Activated naive CD4-positive, alpha-beta T cell treated with anti-CD3 and anti-CD28 coated beads, Interleukin-2, amount 50 U/mL, for 24 hours (primary cell): ENCODE measurements at regions not wholly inside any gene's neighbourhood (a gene's known extent, or its start where the extent isn't known, plus 50 kb on each side); places are given as distances from the start of the nearest gene placed in this dataset.
"Not testable (repeated sequence)": the region's sequence is repeated elsewhere in the genome, so short reads cannot be mapped to it uniquely, and the experiment has no call there.

ENCODE experiments used
- H3K27ac Mint-ChIP-seq: one replicate; pipeline ENCODE4 v1.8.0; 2021; ENCODE audit warnings: mild to moderate bottlenecking, mixed read lengths
- H3K27me3 Mint-ChIP-seq: one replicate; pipeline ENCODE4 v1.8.0; 2021; ENCODE audit warnings: mixed read lengths
- H3K36me3 Mint-ChIP-seq: one replicate; pipeline ENCODE4 v1.8.0; 2021; ENCODE audit warnings: mixed read lengths
- H3K4me1 Mint-ChIP-seq: one replicate; pipeline ENCODE4 v1.8.0; 2021; ENCODE audit warnings: mixed read lengths
- H3K4me3 Mint-ChIP-seq: one replicate; pipeline ENCODE4 v1.8.0; 2021; ENCODE audit warnings: mild to moderate bottlenecking, mixed read lengths
- H3K9me3 Mint-ChIP-seq: one replicate; pipeline ENCODE4 v1.8.0; 2021; ENCODE audit warnings: mixed read lengths

DNA sequence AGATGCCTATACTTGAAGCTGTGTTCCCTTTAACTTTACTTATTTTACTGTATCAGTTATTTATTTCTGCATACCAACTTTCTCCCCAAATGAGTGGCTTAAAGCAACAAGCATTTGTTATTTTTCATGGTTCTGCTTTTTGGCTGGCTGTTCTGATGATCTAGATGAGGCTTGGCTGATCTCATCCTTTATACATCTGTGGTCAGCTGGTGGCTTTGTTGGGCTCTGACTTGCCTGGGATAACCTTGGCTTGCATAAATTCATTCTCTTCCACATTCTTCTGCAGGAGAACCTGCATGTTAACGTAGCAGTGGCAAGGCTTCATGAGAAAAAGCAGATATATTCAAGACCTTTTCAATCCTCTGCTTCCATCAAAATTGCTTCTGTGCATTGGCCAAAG lies 1317.6 kb downstream of the ADGRL3 start:
- Mint-ChIP-seq H3K27ac (no peak overlapping the region), H3K4me3 (no peak overlapping the region), H3K36me3 (no peaks in the 10 kb centered on the region), H3K9me3 (peaks cover 10% of the 10 kb centered on the region), H3K4me1 (no peaks in the 10 kb centered on the region), H3K27me3 (no peaks in the 10 kb centered on the region)

GRCh38 chr4:62513306-62513705 lies 1313.2 kb downstream of the ADGRL3 start:
- H3K27me3 Mint-ChIP-seq: no peaks in the 10 kb centered on the region
- H3K36me3 Mint-ChIP-seq: no peaks in the 10 kb centered on the region
- H3K4me3 Mint-ChIP-seq: no peak overlapping the region
- peaks cover 9% of the 10 kb centered on the region for H3K9me3 Mint-ChIP-seq
- no peak overlapping the region for H3K27ac Mint-ChIP-seq
- no peaks in the 10 kb centered on the region for H3K4me1 Mint-ChIP-seq

- Mint-ChIP-seq H3K4me3 (no peak overlapping the region), H3K27me3 (no peaks in the 10 kb centered on the region), H3K4me1 (no peaks in the 10 kb centered on the region), H3K9me3 (peaks cover 17% of the 10 kb centered on the region), H3K27ac (no peak overlapping the region), H3K36me3 (no peaks in the 10 kb centered on the region)
These were observed 1312.1 kb downstream of the ADGRL3 start for GRCh38 chr4:62512271-62512670.

- no peaks in the 10 kb centered on the region for H3K27me3 Mint-ChIP-seq
- peaks cover 17% of the 10 kb centered on the region for H3K9me3 Mint-ChIP-seq
- no peaks in the 10 kb centered on the region for H3K4me1 Mint-ChIP-seq
- H3K27ac Mint-ChIP-seq: no peak overlapping the region
- no peaks in the 10 kb centered on the region for H3K36me3 Mint-ChIP-seq
- no peak overlapping the region for H3K4me3 Mint-ChIP-seq
These were observed 1310.1 kb downstream of the ADGRL3 start for GRCh38 chr4:62510228-62510627.

DNA sequence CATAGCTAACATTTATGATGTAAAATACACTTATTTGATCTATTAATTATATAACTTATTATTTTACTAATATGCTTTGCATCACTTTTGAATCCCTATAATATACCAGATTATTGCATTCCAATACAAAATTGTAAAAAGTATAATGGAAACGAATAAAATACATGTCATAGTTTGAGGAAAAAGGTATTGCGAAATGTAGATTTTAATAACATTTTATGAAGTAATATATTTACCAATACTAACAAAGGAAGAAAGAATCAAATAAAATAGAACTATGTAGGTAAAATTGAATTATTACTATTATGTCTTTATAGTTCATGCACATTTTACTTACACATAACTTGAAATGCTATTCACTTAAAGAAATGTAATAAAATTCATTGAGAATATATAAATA lies 1300.2 kb downstream of the ADGRL3 start:
- Mint-ChIP-seq H3K27me3 (no peaks in the 10 kb centered on the region), H3K4me3 (no peak overlapping the region), H3K36me3 (no peaks in the 10 kb centered on the region), H3K4me1 (no peaks in the 10 kb centered on the region), H3K9me3 (peaks cover 6% of the 10 kb centered on the region), H3K27ac (no peak overlapping the region)

GRCh38 chr4:62495032-62495431 lies 1294.9 kb downstream of the ADGRL3 start:
- Mint-ChIP-seq H3K4me1 (no peaks in the 10 kb centered on the region), H3K4me3 (no peak overlapping the region), H3K36me3 (no peaks in the 10 kb centered on the region)

DNA sequence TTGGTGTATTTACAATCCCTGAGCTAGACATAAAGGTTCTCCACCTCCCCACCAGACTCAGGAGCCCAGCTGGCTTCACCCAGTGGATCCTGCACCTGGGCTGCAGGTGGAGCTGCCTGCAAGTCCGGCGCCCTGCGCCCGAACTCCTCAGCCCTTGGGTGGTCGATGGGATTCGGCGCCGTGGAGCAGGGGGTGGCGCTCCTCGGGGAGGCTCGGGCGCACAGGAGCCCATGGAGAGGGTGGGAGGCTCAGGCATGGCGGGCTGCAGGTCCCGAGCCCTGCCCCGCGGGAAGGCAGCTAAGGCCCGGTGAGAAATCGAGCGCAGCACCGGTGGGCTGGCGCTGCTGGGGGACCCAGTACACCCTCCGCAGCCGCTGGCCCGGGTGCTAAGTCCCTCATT lies 1291.6 kb downstream of the ADGRL3 start:
- H3K27ac Mint-ChIP-seq, H3K4me3 Mint-ChIP-seq, H3K36me3 Mint-ChIP-seq, H3K27me3 Mint-ChIP-seq, H3K4me1 Mint-ChIP-seq: not testable (repeated sequence)
- H3K9me3 Mint-ChIP-seq: peaks cover 13% of the 10 kb centered on the region

More at GRCh38 chr4:62495032-62495431, 1294.9 kb downstream of the ADGRL3 start:
- Mint-ChIP-seq H3K27ac (no peak overlapping the region), H3K27me3 (no peaks in the 10 kb centered on the region), H3K9me3 (peaks cover 6% of the 10 kb centered on the region)

DNA sequence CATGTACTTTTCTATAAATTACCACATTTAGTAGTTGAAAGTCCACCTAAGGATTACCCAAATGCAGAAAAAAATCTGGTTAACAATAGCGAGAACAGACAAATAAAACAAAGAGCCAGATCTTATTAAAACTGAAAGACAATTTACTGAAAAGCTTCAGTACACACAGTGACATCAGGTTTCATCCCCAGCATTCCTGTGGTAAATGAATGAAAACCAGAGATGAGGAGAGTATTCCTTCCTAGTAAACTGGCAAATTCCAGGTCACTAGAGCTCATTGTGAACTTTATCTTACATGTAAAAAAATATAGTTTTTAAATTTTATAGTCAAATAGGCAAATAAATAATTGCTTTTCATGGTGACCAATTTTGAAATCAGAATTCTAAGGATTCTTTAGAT lies 1290.5 kb downstream of the ADGRL3 start:
- H3K27ac Mint-ChIP-seq: no peak overlapping the region
- H3K4me3 Mint-ChIP-seq: no peak overlapping the region
- no peaks in the 10 kb centered on the region for H3K36me3 Mint-ChIP-seq
- peaks cover 7% of the 10 kb centered on the region for H3K9me3 Mint-ChIP-seq
- H3K4me1 Mint-ChIP-seq: no peaks in the 10 kb centered on the region
- no peaks in the 10 kb centered on the region for H3K27me3 Mint-ChIP-seq

DNA sequence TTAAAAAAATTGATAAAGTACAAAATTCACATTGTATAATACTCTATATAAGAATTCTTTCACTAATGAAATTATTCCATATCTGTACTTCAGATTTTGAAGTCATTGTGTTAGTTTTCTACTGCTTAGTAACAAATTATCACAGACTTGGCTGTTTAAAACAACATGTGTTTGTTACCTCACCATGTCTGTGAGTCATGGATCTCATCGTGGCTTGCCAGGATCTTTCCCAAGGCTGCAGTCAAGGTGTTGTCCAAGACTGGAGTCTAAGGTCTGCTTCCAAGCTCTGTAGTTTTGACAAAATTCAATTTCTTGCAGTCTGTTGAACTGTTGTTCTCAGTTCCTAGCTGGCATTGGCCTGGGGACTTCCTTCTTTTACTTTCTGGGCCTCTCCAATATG lies 1286.9 kb downstream of the ADGRL3 start:
- no peak overlapping the region for H3K4me3 Mint-ChIP-seq
- peaks cover 7% of the 10 kb centered on the region for H3K9me3 Mint-ChIP-seq
- no peaks in the 10 kb centered on the region for H3K27me3 Mint-ChIP-seq
- no peak overlapping the region for H3K27ac Mint-ChIP-seq
- H3K4me1 Mint-ChIP-seq: no peaks in the 10 kb centered on the region
- H3K36me3 Mint-ChIP-seq: no peaks in the 10 kb centered on the region

- Mint-ChIP-seq H3K9me3 (peaks cover 7% of the 10 kb centered on the region), H3K4me3 (no peak overlapping the region), H3K4me1 (no peaks in the 10 kb centered on the region), H3K27ac (no peak overlapping the region), H3K36me3 (no peaks in the 10 kb centered on the region), H3K27me3 (no peaks in the 10 kb centered on the region)
These were observed 1284.2 kb downstream of the ADGRL3 start for GRCh38 chr4:62484357-62484756.

GRCh38 chr4:62482355-62482754 lies 1282.2 kb downstream of the ADGRL3 start:
- no peaks in the 10 kb centered on the region for H3K27me3 Mint-ChIP-seq
- H3K4me3 Mint-ChIP-seq: no peak overlapping the region
- H3K4me1 Mint-ChIP-seq: no peaks in the 10 kb centered on the region
- no peaks in the 10 kb centered on the region for H3K9me3 Mint-ChIP-seq
- H3K27ac Mint-ChIP-seq: no peak overlapping the region
- H3K36me3 Mint-ChIP-seq: no peaks in the 10 kb centered on the region

- Mint-ChIP-seq H3K9me3 (no peaks in the 10 kb centered on the region), H3K27me3 (no peaks in the 10 kb centered on the region), H3K27ac (no peak overlapping the region), H3K4me3 (no peak overlapping the region), H3K4me1 (no peaks in the 10 kb centered on the region), H3K36me3 (no peaks in the 10 kb centered on the region)
These were observed 1275.5 kb downstream of the ADGRL3 start for GRCh38 chr4:62475596-62475995.

DNA sequence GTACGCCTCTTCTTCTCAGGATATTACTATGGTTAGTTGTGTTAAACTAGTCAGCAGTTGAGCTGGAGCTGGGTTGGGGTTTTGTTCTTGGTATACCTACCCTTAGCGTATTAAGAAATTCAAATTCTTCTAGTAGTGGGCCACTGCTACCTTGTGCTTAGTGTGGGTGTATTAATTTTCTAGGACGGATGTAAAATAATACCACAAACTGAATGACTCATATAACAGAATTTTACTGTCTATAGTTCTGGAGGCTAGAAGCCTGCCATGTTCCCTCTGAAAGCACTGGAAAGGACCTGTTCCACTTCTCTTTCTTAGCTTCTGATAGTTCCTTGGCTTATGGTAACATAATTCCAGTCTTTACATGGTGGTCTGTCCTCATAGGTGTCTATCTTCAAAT lies 1274.7 kb downstream of the ADGRL3 start:
- H3K4me1 Mint-ChIP-seq: no peaks in the 10 kb centered on the region
- no peaks in the 10 kb centered on the region for H3K27me3 Mint-ChIP-seq
- no peaks in the 10 kb centered on the region for H3K36me3 Mint-ChIP-seq
- H3K9me3 Mint-ChIP-seq: no peaks in the 10 kb centered on the region
- H3K4me3 Mint-ChIP-seq: no peak overlapping the region
- H3K27ac Mint-ChIP-seq: no peak overlapping the region

GRCh38 chr4:62471021-62471420 lies 1270.9 kb downstream of the ADGRL3 start:
- Mint-ChIP-seq H3K9me3 (peaks cover 6% of the 10 kb centered on the region), H3K27ac (no peak overlapping the region), H3K4me1 (no peaks in the 10 kb centered on the region), H3K36me3 (no peaks in the 10 kb centered on the region), H3K4me3 (no peak overlapping the region), H3K27me3 (no peaks in the 10 kb centered on the region)

DNA sequence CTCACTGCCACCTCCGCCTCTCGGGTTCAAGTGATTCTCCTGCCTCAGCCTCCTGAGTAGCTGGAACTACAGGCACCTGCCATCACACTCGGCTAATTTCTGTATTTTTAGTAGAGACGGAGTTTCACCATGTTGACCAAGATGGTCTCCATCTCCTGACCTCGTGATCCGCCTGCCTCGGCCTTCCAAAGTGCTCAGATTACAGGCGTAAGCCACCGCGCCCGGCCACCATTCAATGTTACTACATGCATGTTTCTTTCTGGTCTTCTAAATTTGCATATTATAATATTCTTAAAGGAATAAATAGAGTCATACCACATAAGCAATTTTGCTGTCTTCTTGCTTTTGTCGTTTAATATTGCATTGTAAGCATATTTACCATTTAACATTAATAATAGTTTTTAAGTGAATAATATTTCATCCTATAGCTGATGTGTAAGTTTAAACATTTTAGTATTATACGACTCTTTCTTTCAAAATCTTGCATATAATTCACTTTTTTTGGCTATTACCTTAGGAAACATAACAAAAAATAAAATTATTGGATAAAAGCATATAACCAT lies 1270.4 kb downstream of the ADGRL3 start:
- no peaks in the 10 kb centered on the region for H3K36me3 Mint-ChIP-seq
- H3K4me3 Mint-ChIP-seq: no peak overlapping the region
- H3K27me3 Mint-ChIP-seq: no peaks in the 10 kb centered on the region
- no peaks in the 10 kb centered on the region for H3K4me1 Mint-ChIP-seq
- peaks cover 6% of the 10 kb centered on the region for H3K9me3 Mint-ChIP-seq
- H3K27ac Mint-ChIP-seq: no peak overlapping the region

DNA sequence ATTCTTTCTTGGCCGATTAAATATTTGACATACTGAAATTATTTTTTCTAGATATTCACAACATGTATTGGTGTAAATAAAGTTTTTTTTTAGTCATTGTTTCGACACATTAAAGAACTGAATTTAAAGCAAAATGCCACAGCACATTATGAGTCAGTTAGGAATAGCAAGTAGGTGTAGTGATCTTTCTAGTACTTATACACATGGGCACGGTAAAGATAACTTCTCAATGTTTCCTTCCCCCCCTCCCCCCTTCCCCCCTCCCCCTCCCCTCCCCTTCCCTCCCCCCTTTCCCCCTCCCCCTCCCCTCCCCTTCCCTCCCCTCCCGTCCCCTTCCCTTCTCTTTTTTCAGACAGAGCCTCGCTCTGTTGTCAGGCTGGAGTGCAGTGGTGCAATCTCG lies 1269.9 kb downstream of the ADGRL3 start:
- no peaks in the 10 kb centered on the region for H3K4me1 Mint-ChIP-seq
- H3K27me3 Mint-ChIP-seq: no peaks in the 10 kb centered on the region
- no peak overlapping the region for H3K4me3 Mint-ChIP-seq
- H3K27ac Mint-ChIP-seq: no peak overlapping the region
- no peaks in the 10 kb centered on the region for H3K36me3 Mint-ChIP-seq
- H3K9me3 Mint-ChIP-seq: peaks cover 6% of the 10 kb centered on the region

- Mint-ChIP-seq H3K36me3 (no peaks in the 10 kb centered on the region), H3K4me1 (no peaks in the 10 kb centered on the region), H3K27me3 (no peaks in the 10 kb centered on the region), H3K27ac (no peak overlapping the region), H3K9me3 (peaks cover 4% of the 10 kb centered on the region), H3K4me3 (no peak overlapping the region)
These were observed 1261.8 kb downstream of the ADGRL3 start for GRCh38 chr4:62461961-62462360.
